Gastrocnemius medialis (tissue), 4 donors: ENCODE measurements at regions not wholly inside any gene's neighbourhood (a gene's known extent, or its start where the extent isn't known, plus 50 kb on each side); places are given as distances from the start of the nearest gene placed in this dataset.

Experiments used
- CTCF ChIP-seq, 5 experiments: fragments of 450-650 bp in 3 of 5; fragments of 200-600 bp in 2 of 5; sonication (generic) in 2 of 5; IDR thresholded peaks in 4 of 5; conservative IDR thresholded peaks in 1 of 5; 1 replicate in 4 of 5; 2 replicates in 1 of 5; pipeline ENCODE4 v1.5.1; 2016 to 2019; ENCODE audit warnings: antibody characterized with exemption in 5 of 5, mild to moderate bottlenecking in 3 of 5, moderate library complexity in 3 of 5
- POLR2A ChIP-seq, 2 donors: fragments of 450-650 bp; IDR thresholded peaks; one replicate each; pipeline ENCODE4 v1.6.1; 2017; ENCODE audit warnings: antibody characterized with exemption in 2 of 2, mild to moderate bottlenecking in 2 of 2, moderate library complexity in 2 of 2

- TF ChIP-seq CTCF (IDR thresholded peaks at IDR 0.05 in 4 of 5, conservative IDR thresholded peaks at IDR 0.05 in 1 of 5) (no peak), POLR2A (IDR thresholded peaks at IDR 0.05) (no peak)
Measured at GRCh38 chr4:176971576-176972115, 178.9 kb upstream of the VEGFC start.
